H1 (cell line): ENCODE measurements at regions not wholly inside any gene's neighbourhood (a gene's known extent, or its start where the extent isn't known, plus 50 kb on each side); places are given as distances from the start of the nearest gene placed in this dataset.

ENCODE experiments used
- CTCF ChIA-PET: fragments of 300-600 bp; sonication (Branson Sonifier 250); formaldehyde crosslinking; loops from one replicate; lab custom pipeline; 2021; ENCODE audit not compliant: partially characterized antibody; lab: Charles Lee
- POLR2A ChIA-PET: fragments of 300-600 bp; sonication (Branson Sonifier 250); formaldehyde crosslinking; loops from one replicate; lab custom pipeline; 2021; ENCODE audit warnings: inconsistent platforms; ENCODE audit not compliant: partially characterized antibody; lab: Charles Lee
- DNase-seq, 2 experiments: peaks; one replicate each; pipeline versions ENCODE4 v3.0.0 to v3.0.0-alpha.2; 2010 to 2022; ENCODE audit warnings: low spot score in 2 of 2, low read depth in 1 of 2, mixed read lengths in 1 of 2
- FAIRE-seq: peaks from 2 replicates; lab custom pipeline; 2011; peaks lifted over from hg19 to GRCh38; lab: Jason Lieb, UNC
- H2AFZ ChIP-seq: 2 replicates; pipeline ENCODE4 v1.8.1; 2012; ENCODE audit warnings: low read length, inconsistent platforms
- H2AK5ac ChIP-seq: 2 replicates; pipeline ENCODE4 v1.6.1; 2013; ENCODE audit warnings: low read depth, low read length
- H2BK120ac ChIP-seq: replicated peaks from 2 replicates; pipeline ENCODE3; 2013; ENCODE audit warnings: low read depth, low read length, inconsistent platforms
- H2BK12ac ChIP-seq: 2 replicates; pipeline ENCODE4 v1.6.1; 2013; ENCODE audit warnings: low read depth, low read length
- H2BK15ac ChIP-seq: 2 replicates; pipeline ENCODE4 v1.6.1; 2013; ENCODE audit warnings: low read length
- H2BK20ac ChIP-seq: 2 replicates; pipeline ENCODE4 v1.6.1; 2013; ENCODE audit warnings: low read length
- H2BK5ac ChIP-seq: 2 replicates; pipeline ENCODE4 v1.6.1; 2013; ENCODE audit warnings: low read depth, low read length
- H3K14ac ChIP-seq: 2 replicates; pipeline ENCODE4 v1.6.1; 2013; ENCODE audit warnings: inconsistent platforms; ENCODE audit not compliant: insufficient read length
- H3K18ac ChIP-seq: 2 replicates; pipeline ENCODE4 v1.6.1; 2013; ENCODE audit warnings: low read length; ENCODE audit errors: extremely low read depth
- H3K23ac ChIP-seq: 2 replicates; pipeline ENCODE4 v1.6.1; 2013; ENCODE audit warnings: inconsistent platforms; ENCODE audit not compliant: insufficient read length
- H3K23me2 ChIP-seq: 2 replicates; pipeline ENCODE4 v1.6.1; 2013; ENCODE audit warnings: low read depth, low read length
- H3K27ac ChIP-seq: 2 replicates; pipeline ENCODE4 v1.6.1; 2011; ENCODE audit warnings: low read depth, low read length, inconsistent platforms
- H3K27me3 ChIP-seq, 4 experiments: replicated peaks in 1 of 4; 1 replicate in 1 of 4; 2 replicates in 3 of 4; pipeline versions ENCODE4 v1.6.1 to v1.8.1; 2011 to 2013; ENCODE audit warnings: low read length in 3 of 4, mild to moderate bottlenecking in 3 of 4, inconsistent platforms in 2 of 4, mixed read lengths in 2 of 4, moderate library complexity in 1 of 4; ENCODE audit not compliant: control insufficient read depth in 3 of 4, insufficient read depth in 3 of 4; ENCODE audit errors: extremely low read depth in 1 of 4
- H3K36me3 ChIP-seq, 4 experiments: 2 replicates each; pipeline versions ENCODE4 v1.6.1 to v1.8.1; 2011 to 2013; ENCODE audit warnings: mild to moderate bottlenecking in 4 of 4, low read length in 3 of 4, moderate library complexity in 2 of 4, control low read depth in 1 of 4, inconsistent platforms in 1 of 4; ENCODE audit not compliant: insufficient read depth in 4 of 4, control insufficient read depth in 2 of 4
- H3K4ac ChIP-seq: replicated peaks from 2 replicates; pipeline ENCODE3; 2013; ENCODE audit warnings: low read length, low read depth, mixed read lengths, inconsistent platforms; ENCODE audit not compliant: insufficient read length
- H3K4me1 ChIP-seq, 4 experiments: replicated peaks in 1 of 4; 1 replicate in 1 of 4; 2 replicates in 3 of 4; pipeline versions ENCODE4 v1.6.1 to v1.8.1; 2011 to 2013; ENCODE audit warnings: low read length in 3 of 4, inconsistent platforms in 2 of 4, mixed read lengths in 1 of 4; ENCODE audit not compliant: insufficient read depth in 4 of 4, control insufficient read depth in 3 of 4
- H3K4me2 ChIP-seq, 2 experiments: 2 replicates each; pipeline versions ENCODE4 v1.6.1 to v1.8.1; 2011 to 2013; ENCODE audit warnings: low read depth in 2 of 2, low read length in 2 of 2, control low read depth in 1 of 2, inconsistent platforms in 1 of 2, mild to moderate bottlenecking in 1 of 2; ENCODE audit not compliant: insufficient read depth in 1 of 2
- H3K4me3 ChIP-seq, 4 experiments: fragments of 200-600, 300-600 bp in 1 of 4; sonication (generic), shearing (Covaris generic), sonication (Bioruptor Twin) in 1 of 4; 2 replicates each; pipeline versions ENCODE4 v1.5.1 to v1.8.1; 2011 to 2016; ENCODE audit warnings: low read length in 4 of 4, low read depth in 3 of 4, control low read depth in 2 of 4, inconsistent platforms in 2 of 4, mild to moderate bottlenecking in 2 of 4, mixed read lengths in 1 of 4, moderate library complexity in 1 of 4; ENCODE audit not compliant: insufficient read depth in 2 of 4; ENCODE audit errors: extremely low read depth in 1 of 4
- H3K56ac ChIP-seq: replicated peaks from 2 replicates; pipeline ENCODE3; 2013; ENCODE audit warnings: low read depth, mild to moderate bottlenecking, mixed read lengths, low read length, inconsistent platforms; ENCODE audit not compliant: insufficient read length
- H3K79me1 ChIP-seq: 2 replicates; pipeline ENCODE4 v1.6.1; 2013; ENCODE audit warnings: low read depth, low read length, control low read depth
- H3K79me2 ChIP-seq, 2 experiments: 2 replicates each; pipeline versions ENCODE4 v1.6.1 to v1.8.1; 2012 to 2013; ENCODE audit warnings: low read length in 2 of 2, mild to moderate bottlenecking in 2 of 2, inconsistent platforms in 1 of 2; ENCODE audit not compliant: insufficient read depth in 2 of 2, control insufficient read depth in 1 of 2
- H3K9ac ChIP-seq, 4 experiments: replicated peaks in 1 of 4; 1 replicate in 1 of 4; 2 replicates in 3 of 4; pipeline versions ENCODE4 v1.6.1 to v1.8.1; 2011 to 2013; ENCODE audit warnings: low read depth in 3 of 4, low read length in 3 of 4, control low read depth in 2 of 4, mild to moderate bottlenecking in 2 of 4, moderate library complexity in 2 of 4, inconsistent platforms in 1 of 4; ENCODE audit errors: extremely low read depth in 1 of 4
- H3K9me3 ChIP-seq, 2 experiments: 2 replicates each; pipeline versions ENCODE4 v1.6.1 to v1.8.1; 2012 to 2013; ENCODE audit warnings: mild to moderate bottlenecking in 2 of 2, moderate library complexity in 2 of 2, control low read depth in 1 of 2, inconsistent platforms in 1 of 2, low read depth in 1 of 2, low read length in 1 of 2, mixed read lengths in 1 of 2; ENCODE audit not compliant: insufficient read depth in 2 of 2
- H4K20me1 ChIP-seq, 2 experiments: replicated peaks in 1 of 2; 2 replicates each; pipeline versions ENCODE3 to v1.8.1; 2011 to 2013; ENCODE audit warnings: inconsistent platforms in 2 of 2, low read length in 2 of 2, mild to moderate bottlenecking in 1 of 2; ENCODE audit not compliant: insufficient read depth in 2 of 2, control insufficient read depth in 1 of 2
- H4K5ac ChIP-seq: 2 replicates; pipeline ENCODE4 v1.6.1; 2013; ENCODE audit warnings: low read length, low read depth, mixed read lengths, inconsistent platforms; ENCODE audit not compliant: insufficient read length
- H4K8ac ChIP-seq: 2 replicates; pipeline ENCODE4 v1.8.0; 2013; ENCODE audit warnings: mild to moderate bottlenecking, moderate library complexity, low read length, inconsistent platforms; ENCODE audit not compliant: insufficient read depth; ENCODE audit errors: extremely low read depth
- H4K91ac ChIP-seq: replicated peaks from 2 replicates; pipeline ENCODE3; 2013; ENCODE audit warnings: low read length, mixed read lengths, inconsistent platforms; ENCODE audit not compliant: insufficient read length
- JUN ChIP-seq: IDR thresholded peaks from 2 replicates; pipeline ENCODE4 v1.6.1; 2011; ENCODE audit warnings: low read depth, mild to moderate bottlenecking, improper control_type of control experiment, low read length
- MAX ChIP-seq: IDR thresholded peaks from 2 replicates; pipeline ENCODE4 v1.6.1; 2012; ENCODE audit warnings: inconsistent platforms
- RBBP5 ChIP-seq: IDR thresholded peaks from 2 replicates; pipeline ENCODE4 v1.7.1; 2012; ENCODE audit warnings: low read depth, mild to moderate bottlenecking, inconsistent platforms, low read length, moderate library complexity, borderline replicate concordance
- SP1 ChIP-seq: IDR thresholded peaks from 2 replicates; pipeline ENCODE4 v1.6.1; 2011; ENCODE audit warnings: low read depth, low read length

GRCh38 chr14:25116607-25117006 is 66.7 kb upstream of the STXBP6 start:
- POLR2A ChIA-PET = no interaction called here
- Histone ChIP-seq H4K5ac (no peak overlapping the region), H3K9ac (no peak overlapping the region), H3K18ac (no peak overlapping the region), H3K4me2 (no peak overlapping the region), H3K79me1 (no peaks in the 10 kb centered on the region), H2AK5ac (no peak overlapping the region), H3K27ac (no peak overlapping the region), H3K4me1 (peaks cover 0 to 3% (median 0%) of the 10 kb centered on the region in 4 experiments; a peak in 1 of 7 replicates), H2BK15ac (no peak overlapping the region), H3K27me3 (no peaks in the 10 kb centered on the region), H3K14ac (no peak overlapping the region), H2BK120ac (no peak overlapping the region), H3K56ac (no peak overlapping the region), H4K20me1 (no peaks in the 10 kb centered on the region), H4K8ac (no peak overlapping the region), H3K79me2 (no peaks in the 10 kb centered on the region), H2BK20ac (no peak overlapping the region), H3K23me2 (no peaks in the 10 kb centered on the region), H3K36me3 (no peaks in the 10 kb centered on the region), H2BK12ac (no peak overlapping the region), H3K9me3 (no peaks in the 10 kb centered on the region), H2AFZ (no peak overlapping the region), H3K4ac (no peak overlapping the region), H2BK5ac (no peak overlapping the region), H4K91ac (no peak overlapping the region), H3K23ac (no peak overlapping the region), H3K4me3 (no peak overlapping the region)
- FAIRE-seq = no peak
- CTCF ChIA-PET = no interaction called here
- no peak for DNase-seq
- no peak for TF ChIP-seq MAX
- no peak for TF ChIP-seq JUN
- no peak for TF ChIP-seq RBBP5
- no peak for TF ChIP-seq SP1
